HL-60 (cell line): ENCODE measurements at regions not wholly inside any gene's neighbourhood (a gene's known extent, or its start where the extent isn't known, plus 50 kb on each side); places are given as distances from the start of the nearest gene placed in this dataset.

Experiments used
- GABPA ChIP-seq: IDR thresholded peaks from 2 replicates; pipeline ENCODE4 v1.6.1; 2012; ENCODE audit warnings: low read depth
- POLR2AphosphoS5 ChIP-seq: IDR thresholded peaks from 2 replicates; pipeline ENCODE4 v1.6.1; 2012; ENCODE audit warnings: low read depth
- SPI1 ChIP-seq: IDR thresholded peaks from 2 replicates; pipeline ENCODE4 v1.6.1; 2012; ENCODE audit warnings: low read depth, mild to moderate bottlenecking, borderline replicate concordance
- TF ChIP-seq, protein P1 (sequence below): IDR thresholded peaks from one replicate; pipeline ENCODE4 v1.5.1; 2011; ENCODE audit warnings: low read length, control low read depth, inconsistent platforms; ENCODE audit not compliant: insufficient read depth
- TF ChIP-seq, protein P2 (sequence below): IDR thresholded peaks from 2 replicates; pipeline ENCODE4 v1.6.1; 2012; ENCODE audit warnings: low read depth; ENCODE audit not compliant: insufficient replicate concordance

DNA sequence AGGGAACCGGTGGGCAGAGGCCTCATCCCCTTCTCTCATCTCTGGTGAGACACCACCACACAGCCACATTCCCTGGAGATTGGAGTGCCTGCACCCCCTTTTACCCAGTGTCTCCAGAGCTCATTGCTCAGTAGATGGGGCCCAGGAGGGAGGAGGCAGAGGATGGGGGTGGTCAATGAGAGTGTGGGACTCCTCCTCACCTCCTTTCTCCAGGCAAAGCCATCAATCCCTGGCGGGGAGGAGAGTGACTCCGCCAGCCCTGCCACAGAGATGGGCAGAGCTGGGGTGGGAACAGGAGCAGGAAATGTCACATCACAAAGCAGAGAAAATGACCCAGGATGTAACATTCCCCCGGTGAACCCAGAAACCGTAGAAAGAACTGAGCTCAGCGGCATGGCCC, 117.2 kb downstream of the MATN1 start:
- TF ChIP-seq, protein P1, sequence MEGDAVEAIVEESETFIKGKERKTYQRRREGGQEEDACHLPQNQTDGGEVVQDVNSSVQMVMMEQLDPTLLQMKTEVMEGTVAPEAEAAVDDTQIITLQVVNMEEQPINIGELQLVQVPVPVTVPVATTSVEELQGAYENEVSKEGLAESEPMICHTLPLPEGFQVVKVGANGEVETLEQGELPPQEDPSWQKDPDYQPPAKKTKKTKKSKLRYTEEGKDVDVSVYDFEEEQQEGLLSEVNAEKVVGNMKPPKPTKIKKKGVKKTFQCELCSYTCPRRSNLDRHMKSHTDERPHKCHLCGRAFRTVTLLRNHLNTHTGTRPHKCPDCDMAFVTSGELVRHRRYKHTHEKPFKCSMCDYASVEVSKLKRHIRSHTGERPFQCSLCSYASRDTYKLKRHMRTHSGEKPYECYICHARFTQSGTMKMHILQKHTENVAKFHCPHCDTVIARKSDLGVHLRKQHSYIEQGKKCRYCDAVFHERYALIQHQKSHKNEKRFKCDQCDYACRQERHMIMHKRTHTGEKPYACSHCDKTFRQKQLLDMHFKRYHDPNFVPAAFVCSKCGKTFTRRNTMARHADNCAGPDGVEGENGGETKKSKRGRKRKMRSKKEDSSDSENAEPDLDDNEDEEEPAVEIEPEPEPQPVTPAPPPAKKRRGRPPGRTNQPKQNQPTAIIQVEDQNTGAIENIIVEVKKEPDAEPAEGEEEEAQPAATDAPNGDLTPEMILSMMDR = no peak
- no peak for TF ChIP-seq POLR2AphosphoS5
- TF ChIP-seq, protein P2, sequence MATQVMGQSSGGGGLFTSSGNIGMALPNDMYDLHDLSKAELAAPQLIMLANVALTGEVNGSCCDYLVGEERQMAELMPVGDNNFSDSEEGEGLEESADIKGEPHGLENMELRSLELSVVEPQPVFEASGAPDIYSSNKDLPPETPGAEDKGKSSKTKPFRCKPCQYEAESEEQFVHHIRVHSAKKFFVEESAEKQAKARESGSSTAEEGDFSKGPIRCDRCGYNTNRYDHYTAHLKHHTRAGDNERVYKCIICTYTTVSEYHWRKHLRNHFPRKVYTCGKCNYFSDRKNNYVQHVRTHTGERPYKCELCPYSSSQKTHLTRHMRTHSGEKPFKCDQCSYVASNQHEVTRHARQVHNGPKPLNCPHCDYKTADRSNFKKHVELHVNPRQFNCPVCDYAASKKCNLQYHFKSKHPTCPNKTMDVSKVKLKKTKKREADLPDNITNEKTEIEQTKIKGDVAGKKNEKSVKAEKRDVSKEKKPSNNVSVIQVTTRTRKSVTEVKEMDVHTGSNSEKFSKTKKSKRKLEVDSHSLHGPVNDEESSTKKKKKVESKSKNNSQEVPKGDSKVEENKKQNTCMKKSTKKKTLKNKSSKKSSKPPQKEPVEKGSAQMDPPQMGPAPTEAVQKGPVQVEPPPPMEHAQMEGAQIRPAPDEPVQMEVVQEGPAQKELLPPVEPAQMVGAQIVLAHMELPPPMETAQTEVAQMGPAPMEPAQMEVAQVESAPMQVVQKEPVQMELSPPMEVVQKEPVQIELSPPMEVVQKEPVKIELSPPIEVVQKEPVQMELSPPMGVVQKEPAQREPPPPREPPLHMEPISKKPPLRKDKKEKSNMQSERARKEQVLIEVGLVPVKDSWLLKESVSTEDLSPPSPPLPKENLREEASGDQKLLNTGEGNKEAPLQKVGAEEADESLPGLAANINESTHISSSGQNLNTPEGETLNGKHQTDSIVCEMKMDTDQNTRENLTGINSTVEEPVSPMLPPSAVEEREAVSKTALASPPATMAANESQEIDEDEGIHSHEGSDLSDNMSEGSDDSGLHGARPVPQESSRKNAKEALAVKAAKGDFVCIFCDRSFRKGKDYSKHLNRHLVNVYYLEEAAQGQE = no peak
- no peak for TF ChIP-seq GABPA
- TF ChIP-seq SPI1 = no peak
